ENCODE measurements at regions not wholly inside any gene's neighbourhood (a gene's known extent, or its start where the extent isn't known, plus 50 kb on each side); places are given as distances from the start of the nearest gene placed in this dataset.

- ChIA-PET CTCF (ENCODE audit: low intra/inter-chr PET ratio) (no interaction called here), POLR2A (no interaction called here)
- Histone ChIP-seq H3K27ac (ENCODE audit: extremely low read depth, low read depth, low read length) (no peak overlapping the region), H3K36me3 (ENCODE audit: control insufficient read depth, insufficient read depth, low read length) (no peaks in the 10 kb centered on the region), H3K9me1 (ENCODE audit: control insufficient read depth, insufficient read depth, low read length) (no peaks in the 10 kb centered on the region), H3K9me3 (replicated peaks; ENCODE audit: control insufficient read depth, insufficient read depth, low read depth, low read length) (no peaks in the 10 kb centered on the region), H3K9ac (ENCODE audit: insufficient read depth in 1 of 2, low read depth in 2 of 2, low read length in 2 of 2) (no peak overlapping the region), H3K27me3 (ENCODE audit: control insufficient read depth in 2 of 2, insufficient read depth in 2 of 2, low read length in 2 of 2) (no peaks in the 10 kb centered on the region), H3K4me1 (replicated peaks in 1 of 2; ENCODE audit: control insufficient read depth in 2 of 2, insufficient read depth in 2 of 2, low read length in 2 of 2) (no peaks in the 10 kb centered on the region), H4K20me1 (replicated peaks; ENCODE audit: control insufficient read depth, insufficient read depth, low read length) (no peaks in the 10 kb centered on the region), H2AFZ (ENCODE audit: low read depth, low read length) (no peak overlapping the region), H3K4me3 (no peak overlapping the region), H3K79me2 (ENCODE audit: control insufficient read depth, insufficient read depth, low read length) (no peaks in the 10 kb centered on the region), H3K4me2 (ENCODE audit: insufficient read depth, low read length) (no peak overlapping the region)
- FAIRE-seq, result no peak
- WGBS (ENCODE audit: insufficient coverage, low coverage, missing lambda C conversion rate), result 6% methylated on average over 4 of the region's 4 CpGs
- in situ Hi-C loops (cut with MboI) (no loop called here), intact Hi-C loops (cut with micrococcal nuclease) (no loop called here)
- ATAC-seq, result no peak
- no TSS peak for BruUV-seq (replicated peaks)
- TF ChIP-seq SMARCC2 (IDR thresholded peaks at IDR 0.05; ENCODE audit: low read depth), result no peak
- TF ChIP-seq CEBPB (tag; IDR thresholded peaks at IDR 0.05), result 0 out of 2 replicates have a peak, but pooled peaks have one; percentile 21
- DNase-seq (ENCODE audit: extremely low read depth in 1 of 4, low spot score in 3 of 4), result no peak
Measured at GRCh38 chr1:217360510-217360909, 270.4 kb downstream of the GPATCH2 start.

DNA sequence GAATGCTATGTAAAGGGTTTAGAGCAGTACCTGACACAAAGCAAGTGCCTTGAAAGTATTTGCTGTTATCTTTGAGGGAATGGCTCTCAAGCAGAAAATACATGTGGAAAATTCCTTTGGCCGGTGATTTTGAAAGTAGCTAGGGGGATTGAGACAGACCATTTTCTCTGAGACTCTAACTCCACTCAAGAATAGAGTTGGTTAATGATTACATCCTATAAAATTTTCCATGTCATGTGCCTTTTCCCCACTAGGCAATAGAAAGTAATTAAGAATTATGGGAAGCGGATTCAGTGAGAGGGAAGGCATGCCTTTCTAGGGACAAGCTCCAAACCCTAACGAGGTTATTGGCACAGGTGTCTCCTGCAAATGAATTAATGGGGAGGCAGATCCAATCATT lies 276.0 kb downstream of the GPATCH2 start:
- ATAC-seq, result no peak
- H4K20me1 ChIP-seq (replicated peaks; ENCODE audit: control insufficient read depth, insufficient read depth, low read length), result no peaks in the 10 kb centered on the region
- H3K4me2 ChIP-seq (ENCODE audit: insufficient read depth, low read length), result no peak overlapping the region
- no peaks in the 10 kb centered on the region for H3K4me1 ChIP-seq (replicated peaks in 1 of 2; ENCODE audit: control insufficient read depth in 2 of 2, insufficient read depth in 2 of 2, low read length in 2 of 2)
- no peaks in the 10 kb centered on the region; the same call in 1 of the 2 replicates for H3K9me3 ChIP-seq (replicated peaks; ENCODE audit: control insufficient read depth, insufficient read depth, low read depth, low read length)
- no peak overlapping the region for H3K27ac ChIP-seq (ENCODE audit: extremely low read depth, low read depth, low read length)
- no peak overlapping the region for H3K4me3 ChIP-seq
- H3K27me3 ChIP-seq (ENCODE audit: control insufficient read depth in 2 of 2, insufficient read depth in 2 of 2, low read length in 2 of 2), result no peaks in the 10 kb centered on the region
- intact Hi-C loops (cut with micrococcal nuclease), result no loop called here
- ChIA-PET CTCF (ENCODE audit: low intra/inter-chr PET ratio) (no interaction called here), POLR2A (no interaction called here)
- no peak overlapping the region for H3K9ac ChIP-seq (ENCODE audit: insufficient read depth in 1 of 2, low read depth in 2 of 2, low read length in 2 of 2)
- DNase-seq (ENCODE audit: extremely low read depth in 1 of 4, low spot score in 3 of 4), result no peak
- H3K79me2 ChIP-seq (ENCODE audit: control insufficient read depth, insufficient read depth, low read length), result no peaks in the 10 kb centered on the region
- no peaks in the 10 kb centered on the region for H3K9me1 ChIP-seq (ENCODE audit: control insufficient read depth, insufficient read depth, low read length)
- WGBS (ENCODE audit: insufficient coverage, low coverage, missing lambda C conversion rate), result 0% methylated on average over 3 of the region's 3 CpGs
- in situ Hi-C loops (cut with MboI), result no loop called here
- no peaks in the 10 kb centered on the region for H3K36me3 ChIP-seq (ENCODE audit: control insufficient read depth, insufficient read depth, low read length)
- no peak for FAIRE-seq
- no peak overlapping the region for H2AFZ ChIP-seq (ENCODE audit: low read depth, low read length)
- no TSS peak for BruUV-seq (replicated peaks)
- TF ChIP-seq ZNF263 (CRISPR knock-in tag; IDR thresholded peaks at IDR 0.05; ENCODE audit: borderline replicate concordance) (no peak), PHF21A (IDR thresholded peaks at IDR 0.05; ENCODE audit: borderline replicate concordance, low read depth) (no peak), SRSF1 (IDR thresholded peaks at IDR 0.05; ENCODE audit: low read depth, low read length) (no peak), FOXA3 (CRISPR knock-in tag; conservative IDR thresholded peaks at IDR 0.05 in 1 of 2, IDR thresholded peaks at IDR 0.05 in 1 of 2) (no peak), ZNF197 (CRISPR knock-in tag; IDR thresholded peaks at IDR 0.05; ENCODE audit: low read depth) (no peak), TCFL5 (CRISPR knock-in tag; conservative IDR thresholded peaks at IDR 0.05) (no peak), ZNF165 (CRISPR knock-in tag; IDR thresholded peaks at IDR 0.05; ENCODE audit: borderline replicate concordance) (no peak), TSC22D4 (tag; IDR thresholded peaks at IDR 0.05) (no peak), TAF9B (IDR thresholded peaks at IDR 0.05; ENCODE audit: partially characterized antibody) (no peak), BACH1 (tag; IDR thresholded peaks at IDR 0.05) (no peak), ZFP36 (IDR thresholded peaks at IDR 0.05; ENCODE audit: low read depth, low read length, partially characterized antibody) (no peak), ZNF232 (CRISPR knock-in tag; IDR thresholded peaks at IDR 0.05) (no peak)
- TF ChIP-seq, protein P1, sequence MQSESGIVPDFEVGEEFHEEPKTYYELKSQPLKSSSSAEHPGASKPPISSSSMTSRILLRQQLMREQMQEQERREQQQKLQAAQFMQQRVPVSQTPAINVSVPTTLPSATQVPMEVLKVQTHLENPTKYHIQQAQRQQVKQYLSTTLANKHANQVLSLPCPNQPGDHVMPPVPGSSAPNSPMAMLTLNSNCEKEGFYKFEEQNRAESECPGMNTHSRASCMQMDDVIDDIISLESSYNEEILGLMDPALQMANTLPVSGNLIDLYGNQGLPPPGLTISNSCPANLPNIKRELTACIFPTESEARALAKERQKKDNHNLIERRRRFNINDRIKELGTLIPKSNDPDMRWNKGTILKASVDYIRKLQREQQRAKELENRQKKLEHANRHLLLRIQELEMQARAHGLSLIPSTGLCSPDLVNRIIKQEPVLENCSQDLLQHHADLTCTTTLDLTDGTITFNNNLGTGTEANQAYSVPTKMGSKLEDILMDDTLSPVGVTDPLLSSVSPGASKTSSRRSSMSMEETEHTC (IDR thresholded peaks at IDR 0.05), result no peak
